Astrocyte of the hippocampus (primary cell): ENCODE measurements at regions not wholly inside any gene's neighbourhood (a gene's known extent, or its start where the extent isn't known, plus 50 kb on each side); places are given as distances from the start of the nearest gene placed in this dataset.

Experiments used
- DNase-seq: peaks from one replicate; pipeline ENCODE4 v3.0.0; 2011; ENCODE audit warnings: low read depth, low spot score

DNA sequence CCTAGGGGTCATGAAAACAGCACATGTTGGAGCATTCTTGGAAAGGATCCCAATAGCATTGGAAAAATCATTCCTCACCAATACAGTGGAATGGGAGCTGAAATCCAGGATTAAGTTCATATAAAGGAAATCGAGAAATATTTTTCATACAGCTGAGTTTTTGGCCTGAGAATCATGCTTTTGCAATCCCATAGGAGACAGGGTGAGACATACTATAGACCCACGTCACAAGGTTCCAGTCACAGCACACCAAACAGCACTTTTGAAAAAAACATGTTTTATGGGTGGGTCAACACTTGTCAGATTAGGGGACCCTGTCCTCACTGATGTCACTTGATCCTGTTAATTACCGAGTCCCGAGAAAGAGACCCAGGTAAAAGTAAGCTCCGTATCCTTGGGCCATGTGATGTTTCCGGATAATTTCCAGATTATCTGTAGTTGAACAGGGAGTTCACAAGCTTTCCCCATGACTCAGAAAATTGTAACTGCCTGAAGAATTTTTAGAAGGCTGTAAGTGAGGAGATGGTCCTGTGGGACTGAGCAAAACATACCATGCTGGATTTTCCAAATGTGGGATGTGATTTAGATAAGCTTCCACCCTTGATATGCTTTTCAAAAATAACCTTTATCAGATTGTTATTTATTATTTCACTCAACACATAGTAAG lies 80.9 kb upstream of the TLR3 start:
- DNase-seq, result peak; percentile 20

DNA sequence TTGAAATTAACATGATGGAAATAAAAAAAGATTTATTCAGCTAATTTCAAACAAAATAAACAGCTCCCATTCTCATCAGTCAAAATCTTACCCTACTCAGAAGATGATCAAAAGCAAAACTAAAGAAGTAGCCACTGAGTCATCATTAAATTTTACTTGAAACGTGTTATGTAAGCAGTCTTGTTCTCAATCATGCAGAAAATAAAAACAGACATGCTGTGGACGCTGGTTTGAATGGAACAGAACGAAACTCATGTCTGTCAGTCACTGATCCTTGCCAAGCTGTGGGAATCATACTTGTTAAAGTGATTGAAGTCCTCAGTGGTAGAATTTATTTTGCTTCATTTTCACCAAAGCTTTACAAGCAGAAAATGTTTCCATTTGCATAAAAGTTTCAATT lies 77.2 kb upstream of the TLR3 start:
- peak; percentile 44 for DNase-seq

DNA sequence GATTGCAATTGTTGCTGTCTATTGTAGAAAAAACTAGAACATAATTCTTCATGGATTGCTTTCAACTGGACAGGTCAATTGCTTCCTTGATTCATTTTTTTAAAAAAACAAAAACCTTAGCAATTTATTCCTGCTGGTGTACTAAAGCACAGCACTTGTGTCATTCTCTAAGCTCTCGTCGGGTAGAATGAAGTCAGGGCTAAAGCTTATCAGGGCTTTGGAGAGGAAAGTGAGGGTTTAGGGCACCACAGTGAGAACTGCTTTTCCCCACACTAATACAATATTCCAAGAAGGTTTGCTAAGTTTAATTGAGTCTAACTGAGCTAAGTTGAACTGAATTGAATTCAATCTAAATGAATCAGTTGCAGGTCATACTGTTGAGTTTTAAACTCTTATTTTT lies 76.4 kb upstream of the TLR3 start:
- DNase-seq, result no peak

DNA sequence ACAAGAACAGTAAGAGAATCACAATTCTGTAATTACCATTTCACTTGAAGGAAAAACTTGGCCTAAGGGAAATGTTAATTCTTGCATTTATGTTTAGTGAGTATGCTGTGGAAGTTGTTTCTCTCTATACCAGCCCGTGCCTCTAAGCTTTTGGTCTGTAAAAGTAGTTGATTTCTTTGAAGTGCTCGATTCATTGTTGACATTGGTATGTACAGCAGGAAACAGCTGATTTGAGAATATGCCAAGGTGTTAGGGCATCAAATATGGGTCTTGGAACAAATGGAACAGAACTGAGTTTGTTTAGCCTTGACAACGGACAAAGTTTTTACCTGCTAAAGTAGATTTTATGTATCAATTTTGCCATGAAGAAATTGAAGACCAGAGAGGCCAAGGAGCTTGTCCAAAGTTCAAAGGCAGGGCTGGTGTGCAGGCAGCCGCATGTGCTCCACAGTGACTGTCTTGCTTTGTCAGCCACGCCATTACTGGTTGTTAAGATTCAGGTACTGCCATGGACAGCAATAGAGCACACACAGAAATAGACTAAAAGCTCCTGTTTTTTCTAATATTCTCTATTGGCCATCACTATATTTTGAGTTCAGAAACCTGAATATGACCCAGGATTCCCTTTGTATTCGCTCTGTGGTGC lies 75.5 kb upstream of the TLR3 start:
- no peak for DNase-seq

DNA sequence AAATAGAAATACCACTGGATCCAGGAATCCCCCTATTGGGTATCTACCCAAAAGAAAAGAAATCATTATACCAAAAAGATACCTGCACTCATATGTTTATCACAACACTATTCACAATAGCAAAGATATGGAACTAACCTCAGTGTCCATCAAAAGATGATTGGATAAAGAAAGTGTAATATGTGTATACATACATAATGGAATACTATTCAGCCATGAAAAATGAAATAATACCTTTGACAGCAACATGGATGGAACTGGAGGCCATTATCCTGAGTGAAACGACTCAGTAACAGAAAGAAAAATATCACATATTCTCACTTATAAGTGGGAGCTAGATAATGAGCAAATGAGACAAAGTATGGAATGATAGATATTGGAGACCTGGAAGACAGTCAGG lies 74.2 kb upstream of the TLR3 start:
- no peak for DNase-seq

DNA sequence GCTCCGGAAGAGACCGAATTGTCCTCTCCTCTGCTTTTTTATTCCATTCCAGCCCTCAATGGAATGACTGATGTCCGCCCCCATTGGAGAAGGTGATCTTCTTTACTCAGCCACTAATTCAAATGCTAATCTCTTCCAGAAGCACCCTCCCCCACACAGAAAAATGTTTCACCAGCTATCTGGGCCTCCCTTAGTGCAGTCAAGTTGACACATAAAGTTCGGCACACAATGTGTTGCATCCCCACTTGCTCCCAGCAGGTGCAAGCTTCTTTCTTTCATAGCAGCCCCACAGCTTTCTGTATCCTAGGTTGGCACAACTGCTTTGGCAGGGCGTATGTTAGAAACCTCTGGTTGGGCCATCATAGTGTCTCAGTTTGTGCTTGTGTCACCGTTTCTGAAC lies 73.3 kb upstream of the TLR3 start:
- DNase-seq, result no peak

DNA sequence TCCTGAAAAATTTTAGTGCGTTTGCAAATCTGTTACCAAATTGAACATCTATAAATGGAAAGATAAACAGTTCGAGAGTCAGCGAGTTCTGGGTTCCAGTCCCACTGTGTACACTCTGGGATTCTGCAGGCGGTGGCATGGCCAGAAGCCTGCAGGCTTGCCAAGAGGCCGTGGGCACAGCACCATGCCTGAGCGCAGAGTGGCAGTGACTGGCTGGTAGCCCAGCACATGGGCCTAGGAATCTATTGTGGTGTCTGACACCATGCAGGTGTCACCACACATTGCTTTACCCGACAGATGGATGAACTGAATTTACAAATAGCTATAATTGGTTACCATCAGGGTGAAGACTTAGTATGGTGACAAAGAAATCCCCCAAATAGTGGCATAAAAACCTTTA lies 71.7 kb upstream of the TLR3 start:
- DNase-seq, result no peak

DNA sequence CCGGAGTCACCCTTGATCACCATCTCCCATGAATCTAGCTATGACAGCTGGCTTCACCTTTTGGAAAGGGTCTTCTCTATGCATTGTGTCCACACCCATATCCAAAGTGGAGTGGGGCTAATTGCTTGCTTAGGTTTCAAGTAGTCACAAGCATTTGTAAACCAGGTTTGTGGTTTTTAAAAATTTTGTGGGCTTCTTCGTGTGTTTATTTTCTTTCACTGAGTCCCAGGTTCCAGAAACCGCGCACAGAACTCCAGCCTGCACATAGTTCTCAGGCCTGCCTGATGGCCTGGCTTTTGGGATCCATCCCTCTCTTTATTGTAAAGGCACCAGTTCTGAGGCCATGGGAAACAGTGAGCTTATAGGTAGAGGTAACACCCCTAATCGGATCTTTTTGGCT lies 70.2 kb upstream of the TLR3 start:
- peak; percentile 55 for DNase-seq

DNA sequence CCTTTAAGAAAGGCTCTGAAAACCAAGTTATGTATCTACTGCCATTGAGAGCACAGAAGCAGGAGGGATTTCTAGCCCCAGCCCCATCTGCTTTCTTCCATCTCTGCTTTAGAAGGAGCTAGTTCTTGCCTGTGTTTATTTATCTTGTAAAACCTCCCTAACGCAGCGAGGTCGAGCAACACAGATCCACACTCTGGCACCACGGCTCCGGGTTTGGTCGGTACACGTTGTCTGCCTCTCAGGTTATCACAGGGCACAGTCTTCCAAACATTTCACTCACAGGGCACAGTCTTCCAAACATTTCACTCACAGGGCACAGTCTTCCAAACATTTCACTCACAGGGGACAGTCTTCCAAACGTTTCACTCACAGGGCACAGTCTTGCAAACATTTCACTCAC lies 69.7 kb upstream of the TLR3 start:
- no peak for DNase-seq

DNA sequence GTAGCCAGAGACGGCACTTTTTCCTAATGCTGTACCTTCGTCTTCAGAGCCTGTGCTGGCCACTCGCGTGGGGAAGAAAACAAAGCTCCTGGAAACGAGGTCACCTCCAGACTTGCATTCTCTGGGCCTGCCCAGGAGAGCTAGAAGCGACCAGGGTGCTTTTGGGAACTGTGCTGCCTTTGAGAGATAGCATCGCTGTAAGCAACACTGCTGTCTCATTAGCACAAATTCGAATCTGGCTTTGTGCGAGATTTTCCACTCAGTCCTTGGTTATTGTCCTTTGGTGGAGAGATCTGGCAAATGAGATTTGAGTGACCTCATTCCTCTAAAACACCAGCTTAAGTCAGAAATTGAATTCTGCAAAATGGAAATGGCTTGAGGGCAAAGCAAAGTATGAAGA lies 66.1 kb upstream of the TLR3 start:
- no peak for DNase-seq

DNA sequence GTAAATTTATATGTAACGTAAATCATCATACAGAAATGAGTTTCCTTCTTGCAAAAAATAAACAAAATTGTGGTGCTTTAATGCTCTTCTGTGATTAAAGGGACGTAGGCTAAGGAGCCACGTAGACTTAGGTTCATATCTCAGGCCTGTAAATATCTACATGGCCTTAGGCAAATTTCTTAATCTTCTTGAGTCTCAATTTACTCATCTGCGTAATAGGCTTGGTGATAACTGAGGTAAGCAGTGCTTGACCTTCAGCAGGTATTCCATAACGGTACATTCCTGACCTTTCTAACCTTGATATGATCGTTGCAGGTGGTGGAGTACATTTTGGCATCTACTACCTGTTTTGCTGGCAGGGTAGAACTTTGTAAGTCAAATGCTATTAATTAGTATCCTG lies 65.2 kb upstream of the TLR3 start:
- no peak for DNase-seq

DNA sequence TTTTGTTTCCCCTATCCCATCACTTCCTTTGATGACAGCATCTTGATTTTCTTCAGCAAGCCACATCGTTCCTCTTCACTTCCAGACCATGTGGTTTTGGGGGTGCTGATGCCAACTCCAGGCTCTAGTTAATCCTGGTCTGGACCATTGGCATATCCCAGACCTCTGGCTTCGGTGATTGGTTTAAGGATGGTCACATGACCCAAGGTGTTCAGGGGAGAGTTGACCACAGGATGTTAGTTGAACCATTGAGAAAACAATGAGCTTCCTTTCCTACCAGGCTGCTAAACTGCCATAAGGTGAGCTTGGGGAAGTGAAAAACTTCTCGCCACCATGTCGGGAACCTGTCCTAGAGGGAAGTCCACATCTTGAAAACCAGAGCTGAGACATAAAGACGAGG lies 60.9 kb upstream of the TLR3 start:
- DNase-seq, result no peak

DNA sequence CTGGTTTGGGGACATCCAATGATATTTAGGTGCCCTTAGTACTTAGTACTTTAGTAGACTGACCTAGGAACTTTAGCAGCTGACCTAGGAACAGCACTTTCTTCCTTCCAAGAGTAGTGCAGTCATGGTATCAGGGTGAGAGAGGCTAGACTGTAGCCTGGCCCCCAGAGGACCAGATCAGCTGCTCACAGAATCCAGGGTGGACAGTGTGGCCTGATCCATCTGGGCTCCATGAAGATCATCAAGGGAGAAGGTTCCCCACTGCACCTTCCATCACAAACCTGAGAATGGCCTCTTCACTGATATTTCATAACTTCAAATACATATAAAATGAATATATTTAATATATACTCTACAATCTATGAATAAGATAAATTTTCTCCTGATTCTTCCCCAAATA lies 59.0 kb upstream of the TLR3 start:
- DNase-seq, result no peak

DNA sequence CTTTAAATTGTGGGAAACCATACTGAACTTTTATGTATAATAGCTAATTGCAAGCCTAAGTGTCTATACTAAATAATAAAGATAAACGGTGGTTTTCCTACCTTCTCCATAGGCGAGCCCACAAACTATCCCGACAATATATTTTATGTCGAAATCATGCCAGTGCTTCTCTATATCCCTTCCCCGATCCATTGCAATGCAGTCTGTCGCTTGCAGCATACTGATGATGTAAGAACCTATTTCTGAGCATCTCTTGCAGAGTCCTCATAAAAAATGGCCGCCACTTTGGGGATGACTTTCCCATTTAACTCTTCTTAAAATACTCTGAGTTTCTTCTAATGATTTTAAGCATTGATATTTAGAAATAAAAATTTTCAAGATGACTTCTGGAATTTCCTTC lies 58.1 kb upstream of the TLR3 start:
- no peak for DNase-seq

DNA sequence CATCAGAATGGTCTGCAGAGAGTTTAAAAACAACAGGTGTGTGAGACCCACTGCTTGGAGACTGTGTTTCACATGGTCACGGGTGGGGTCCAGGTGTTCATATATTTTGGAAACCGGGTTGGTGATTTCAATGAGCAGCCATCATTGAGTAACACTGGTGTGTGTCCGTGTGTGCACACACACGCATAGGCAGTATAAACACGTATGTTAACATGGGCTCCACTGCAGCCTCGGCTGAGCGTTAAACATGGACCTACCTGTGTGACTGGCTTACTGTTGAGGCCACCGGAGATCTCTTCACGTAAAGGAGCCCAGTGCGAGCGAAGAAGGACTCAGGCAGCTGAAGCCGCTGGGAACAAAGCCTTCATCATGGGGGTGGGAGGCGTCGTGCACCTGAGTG lies 56.9 kb upstream of the TLR3 start:
- DNase-seq, result no peak

DNA sequence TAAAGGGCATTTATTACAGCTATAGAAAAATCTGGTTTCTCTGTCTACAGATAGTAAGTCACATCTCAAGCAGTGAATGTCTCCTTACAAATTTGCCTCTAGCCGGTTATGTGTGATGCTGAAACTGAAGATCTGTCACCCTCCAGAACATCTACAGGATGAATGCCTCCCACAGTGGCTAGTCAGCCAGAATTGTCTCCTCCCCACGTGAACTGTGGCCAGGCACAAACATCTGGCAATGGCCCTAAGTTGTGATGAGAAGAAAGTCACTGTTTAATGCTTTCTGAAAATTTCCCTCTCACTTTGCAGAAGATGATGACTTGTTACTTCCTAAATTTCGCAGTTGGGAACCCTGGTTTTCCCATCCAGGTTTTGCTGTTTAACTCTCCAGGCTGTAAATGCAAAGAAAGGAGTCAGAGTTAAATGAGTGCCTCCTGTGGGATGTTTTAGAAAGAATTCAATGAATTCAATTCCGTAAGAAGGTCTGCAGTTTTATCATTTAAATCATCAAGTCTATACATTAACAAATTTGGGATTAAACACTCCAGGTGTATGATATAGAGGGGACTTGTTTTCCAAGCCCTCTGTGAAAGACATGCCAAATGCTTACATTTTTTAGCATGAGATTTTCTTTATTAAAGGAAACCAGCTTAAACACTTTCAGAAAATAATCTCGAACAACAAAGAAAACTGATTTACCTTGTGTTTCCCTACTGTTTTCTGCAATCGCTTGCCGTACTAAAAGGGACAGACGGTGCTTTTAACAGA lies 55.4 kb upstream of the TLR3 start:
- DNase-seq, result no peak

DNA sequence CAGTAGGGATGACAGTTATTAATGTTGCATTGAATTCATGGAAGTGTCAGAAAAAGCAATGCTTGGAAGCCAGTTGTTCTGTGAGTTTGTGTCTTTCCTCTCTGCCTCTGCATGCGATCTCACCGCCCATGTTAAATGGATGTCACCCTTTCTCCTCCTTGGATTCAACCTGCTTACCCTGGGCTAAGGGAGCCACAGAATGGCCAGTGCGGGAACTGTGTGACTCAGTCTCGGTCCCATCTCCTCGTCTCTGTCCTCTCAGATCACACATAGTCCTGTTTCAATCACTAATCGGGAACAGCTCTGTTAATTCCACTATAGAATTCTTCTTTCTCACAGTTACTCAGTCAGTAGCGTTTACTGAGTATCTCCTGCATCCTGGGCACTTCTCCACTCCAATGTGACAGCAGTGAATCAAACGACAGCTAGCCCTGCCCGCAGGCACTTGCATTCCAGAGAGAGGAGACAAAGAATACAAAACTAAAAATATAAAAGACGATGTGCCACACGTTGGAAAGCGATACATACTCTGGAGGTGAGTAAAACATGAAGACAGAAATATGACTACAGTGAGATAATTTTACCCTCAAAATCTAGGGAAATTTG lies 53.6 kb upstream of the TLR3 start:
- DNase-seq, result no peak

DNA sequence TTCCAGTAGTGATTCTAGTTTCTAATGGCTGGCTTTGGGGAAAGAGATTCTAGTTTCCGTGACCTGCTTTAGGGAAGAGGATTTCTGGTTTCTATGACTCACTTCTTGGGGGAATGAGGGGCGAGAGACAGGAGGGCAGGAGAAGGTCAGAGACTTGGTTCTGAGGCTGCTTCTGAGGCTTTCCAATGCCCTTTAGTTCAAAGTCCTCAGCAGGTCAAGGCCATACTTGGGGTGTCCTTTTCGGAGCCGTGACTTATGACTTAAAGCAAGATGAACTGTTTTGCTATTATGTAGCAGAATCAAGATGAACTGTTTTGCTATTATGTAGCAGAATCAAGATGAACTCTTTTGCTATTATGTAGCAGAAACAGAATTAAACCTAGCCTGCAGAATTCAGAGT lies 52.2 kb upstream of the TLR3 start:
- DNase-seq, result no peak

DNA sequence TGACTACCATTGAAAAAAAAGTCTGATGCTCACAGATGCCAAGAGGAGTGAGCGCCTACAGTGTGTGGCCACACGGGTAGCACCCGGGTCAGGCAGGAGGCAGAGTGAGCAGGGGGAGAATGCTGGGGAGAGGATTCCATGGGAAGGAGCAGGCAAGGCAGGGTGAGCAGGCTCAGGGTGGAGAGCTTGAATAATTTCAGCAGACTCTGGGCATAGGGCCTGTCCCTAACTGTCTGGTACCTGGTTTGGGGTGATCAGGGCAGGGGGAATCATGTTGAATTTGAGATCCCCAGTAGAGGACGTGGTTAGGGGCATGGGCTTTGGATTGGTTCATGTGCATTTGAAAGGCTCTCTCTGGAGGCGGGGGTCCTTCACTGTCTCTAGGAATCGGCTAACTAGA lies 51.2 kb upstream of the TLR3 start:
- no peak for DNase-seq

DNA sequence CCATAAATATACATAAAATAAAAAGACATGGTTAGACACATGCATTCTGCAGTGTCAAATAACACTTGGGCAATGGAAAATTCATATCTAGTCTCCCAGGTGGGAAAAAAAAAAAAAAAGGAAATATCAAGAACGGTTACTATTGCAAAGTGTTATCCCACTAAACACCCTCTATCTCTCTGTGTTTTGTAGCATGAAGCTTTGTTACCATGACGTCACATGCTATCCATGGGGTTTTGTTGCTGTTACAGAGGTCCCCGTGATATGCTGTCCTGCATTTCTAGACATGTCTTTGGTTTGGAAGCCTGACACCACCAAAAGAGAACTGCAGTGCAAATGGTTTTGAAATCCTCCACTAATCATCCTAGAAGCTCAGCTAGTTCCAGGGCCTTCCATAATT lies 50.7 kb upstream of the TLR3 start:
- no peak for DNase-seq

DNA sequence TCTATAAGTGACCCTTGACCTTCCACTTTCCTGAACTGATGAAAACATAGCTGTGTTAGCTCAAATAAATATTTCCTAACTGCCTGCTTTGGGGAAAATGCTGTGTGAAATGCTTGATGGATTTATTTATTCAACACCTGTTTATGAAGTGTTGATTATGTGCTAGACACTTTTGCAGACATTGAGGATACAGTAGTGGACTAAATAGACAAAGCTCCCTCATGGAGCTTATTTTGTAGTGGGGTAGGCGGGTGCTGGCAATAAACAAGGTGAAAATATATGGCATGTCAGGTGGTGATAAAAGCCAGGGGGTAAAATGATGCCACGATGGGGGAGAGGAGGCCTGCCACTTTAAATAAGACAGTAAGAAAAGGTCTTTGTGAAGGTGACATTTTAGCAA lies 50.2 kb upstream of the TLR3 start:
- DNase-seq, result no peak
